ENCODE measurements at regions not wholly inside any gene's neighbourhood (a gene's known extent, or its start where the extent isn't known, plus 50 kb on each side); places are given as distances from the start of the nearest gene placed in this dataset.

GRCh38 chr16:50455288-50455845, 86.6 kb upstream of the BRD7 start:
- Mint-ChIP-seq H3K9me3 (no peaks in the 10 kb centered on the region), H3K27ac (no peak overlapping the region), H3K4me3 (no peak overlapping the region), H3K27me3 (ENCODE audit: insufficient read depth) (peaks cover 24% of the 10 kb centered on the region), H3K36me3 (ENCODE audit: low read depth) (no peaks in the 10 kb centered on the region), H3K4me1 (ENCODE audit: low read depth) (no peaks in the 10 kb centered on the region)
- TF ChIP-seq CTCF (IDR thresholded peaks at IDR 0.05): no peak
- DNase-seq: no peak

GRCh38 chr16:50453446-50453845, 84.7 kb upstream of the BRD7 start:
- Mint-ChIP-seq H3K27me3 (ENCODE audit: insufficient read depth) (peaks cover 28% of the 10 kb centered on the region), H3K36me3 (ENCODE audit: low read depth) (no peaks in the 10 kb centered on the region), H3K27ac (no peak overlapping the region), H3K4me1 (ENCODE audit: low read depth) (no peaks in the 10 kb centered on the region), H3K4me3 (no peak overlapping the region), H3K9me3 (no peaks in the 10 kb centered on the region)
- no peak for TF ChIP-seq CTCF (IDR thresholded peaks at IDR 0.05)
- no peak for DNase-seq

- no peak for DNase-seq
- Mint-ChIP-seq H3K4me3 (no peak overlapping the region), H3K9me3 (no peaks in the 10 kb centered on the region), H3K27ac (no peak overlapping the region), H3K4me1 (ENCODE audit: low read depth) (no peaks in the 10 kb centered on the region), H3K27me3 (ENCODE audit: insufficient read depth) (peaks cover 27% of the 10 kb centered on the region), H3K36me3 (ENCODE audit: low read depth) (no peaks in the 10 kb centered on the region)
- no peak for TF ChIP-seq CTCF (IDR thresholded peaks at IDR 0.05)
Observed at GRCh38 chr16:50451951-50452508, 83.2 kb upstream of the BRD7 start.

GRCh38 chr16:50450957-50451356, 82.2 kb upstream of the BRD7 start:
- TF ChIP-seq CTCF (IDR thresholded peaks at IDR 0.05): no peak
- no peaks in the 10 kb centered on the region for H3K4me1 Mint-ChIP-seq (ENCODE audit: low read depth)
- H3K9me3 Mint-ChIP-seq: no peaks in the 10 kb centered on the region
- no peaks in the 10 kb centered on the region for H3K36me3 Mint-ChIP-seq (ENCODE audit: low read depth)
- no peak overlapping the region for H3K4me3 Mint-ChIP-seq
- H3K27me3 Mint-ChIP-seq (ENCODE audit: insufficient read depth): peaks cover 26% of the 10 kb centered on the region
- no peak overlapping the region for H3K27ac Mint-ChIP-seq
- no peak for DNase-seq

GRCh38 chr16:50449800-50450199, 81.0 kb upstream of the BRD7 start:
- Mint-ChIP-seq H3K36me3 (ENCODE audit: low read depth) (no peaks in the 10 kb centered on the region), H3K4me3 (no peak overlapping the region), H3K27ac (no peak overlapping the region), H3K9me3 (no peaks in the 10 kb centered on the region), H3K4me1 (ENCODE audit: low read depth) (no peaks in the 10 kb centered on the region), H3K27me3 (ENCODE audit: insufficient read depth) (peaks cover 26% of the 10 kb centered on the region)
- DNase-seq: no peak
- no peak for TF ChIP-seq CTCF (IDR thresholded peaks at IDR 0.05)
